ENCODE measurements at regions not wholly inside any gene's neighbourhood (a gene's known extent, or its start where the extent isn't known, plus 50 kb on each side); places are given as distances from the start of the nearest gene placed in this dataset.

GRCh38 chr9:11328326-11328725 lies 715.5 kb upstream of the PTPRD start:
- DNase-seq: peak; percentile 81

- no peak for DNase-seq
Observed at GRCh38 chr9:11335011-11335410, 722.2 kb upstream of the PTPRD start.

GRCh38 chr9:11338130-11338529 lies 725.3 kb upstream of the PTPRD start:
- no peak for DNase-seq

- DNase-seq: no peak
Observed at GRCh38 chr9:11340654-11341053, 727.9 kb upstream of the PTPRD start.

- no peak for DNase-seq
Observed at GRCh38 chr9:11347437-11347836, 734.6 kb upstream of the PTPRD start.

- DNase-seq: no peak
Observed at GRCh38 chr9:11348366-11348765, 735.6 kb upstream of the PTPRD start.

GRCh38 chr9:11349187-11349586 lies 736.4 kb upstream of the PTPRD start:
- no peak for DNase-seq

- DNase-seq: peak; percentile 49
Observed at GRCh38 chr9:11352612-11353011, 739.8 kb upstream of the PTPRD start.

- DNase-seq: peak; percentile 86
Observed at GRCh38 chr9:11356067-11356466, 743.3 kb upstream of the PTPRD start.

- DNase-seq: no peak
Observed at GRCh38 chr9:11366585-11367129, 753.9 kb upstream of the PTPRD start.

- DNase-seq: no peak
Observed at GRCh38 chr9:11374926-11375325, 762.1 kb upstream of the PTPRD start.

GRCh38 chr9:11402621-11403020 lies 789.8 kb upstream of the PTPRD start:
- DNase-seq: no peak

- no peak for DNase-seq
Observed at GRCh38 chr9:11414241-11414640, 801.4 kb upstream of the PTPRD start.

- peak; percentile 58 for DNase-seq
Observed at GRCh38 chr9:11417782-11418181, 805.0 kb upstream of the PTPRD start.

GRCh38 chr9:11431490-11431889 lies 818.7 kb upstream of the PTPRD start:
- no peak for DNase-seq

GRCh38 chr9:11432361-11432760 lies 819.6 kb upstream of the PTPRD start:
- no peak for DNase-seq

- DNase-seq: no peak
Observed at GRCh38 chr9:11443631-11444030, 830.8 kb upstream of the PTPRD start.

- DNase-seq: peak; percentile 68
Observed at GRCh38 chr9:11457825-11458790, 845.3 kb upstream of the PTPRD start.

- no peak for DNase-seq
Observed at GRCh38 chr9:11469745-11470144, 856.9 kb upstream of the PTPRD start.

GRCh38 chr9:11471321-11471720 lies 858.5 kb upstream of the PTPRD start:
- DNase-seq: no peak

- DNase-seq: no peak
Observed at GRCh38 chr9:11500780-11501179, 888.0 kb upstream of the PTPRD start.

GRCh38 chr9:11506980-11507379 lies 894.2 kb upstream of the PTPRD start:
- DNase-seq: no peak

- DNase-seq: no peak
Observed at GRCh38 chr9:11537566-11537965, 924.8 kb upstream of the PTPRD start.

GRCh38 chr9:11542781-11543180 lies 930.0 kb upstream of the PTPRD start:
- no peak for DNase-seq

Data from eye (tissue), 1 donor.